GM21723 (cell line): ENCODE measurements at regions not wholly inside any gene's neighbourhood (a gene's known extent, or its start where the extent isn't known, plus 50 kb on each side); places are given as distances from the start of the nearest gene placed in this dataset.
"Not testable (repeated sequence)": the region's sequence is repeated elsewhere in the genome, so short reads cannot be mapped to it uniquely, and the experiment has no call there.

Experiments
- ATAC-seq: cut with Tn5 transposase; IDR thresholded peaks from one replicate; pipeline ENCODE4 v1.9.1; 2021; ENCODE audit warnings: mild to moderate bottlenecking, moderate library complexity; ENCODE audit not compliant: unreplicated experiment

GRCh38 chr11:127800989-127801688 lies 786.2 kb downstream of the ETS1 start:
- ATAC-seq = no peak

GRCh38 chr11:127795326-127795725 lies 792.0 kb downstream of the ETS1 start:
- ATAC-seq = no peak

- no peak for ATAC-seq
Observed at GRCh38 chr11:127791844-127792243, 791.3 kb upstream of the KIRREL3 start.

GRCh38 chr11:127790592-127790991 lies 790.0 kb upstream of the KIRREL3 start:
- ATAC-seq = no peak

GRCh38 chr11:127789927-127790326 lies 789.4 kb upstream of the KIRREL3 start:
- ATAC-seq = no peak

- ATAC-seq = not testable (repeated sequence)
Observed at GRCh38 chr11:127772938-127773337, 772.4 kb upstream of the KIRREL3 start.

GRCh38 chr11:127768931-127769330 lies 768.4 kb upstream of the KIRREL3 start:
- ATAC-seq = not testable (repeated sequence)

- no peak for ATAC-seq
Observed at GRCh38 chr11:127766734-127767133, 766.2 kb upstream of the KIRREL3 start.

- ATAC-seq = no peak
Observed at GRCh38 chr11:127738771-127739286, 738.3 kb upstream of the KIRREL3 start.

- no peak for ATAC-seq
Observed at GRCh38 chr11:127737499-127737898, 736.9 kb upstream of the KIRREL3 start.

- no peak for ATAC-seq
Observed at GRCh38 chr11:127733552-127733951, 733.0 kb upstream of the KIRREL3 start.

- no peak for ATAC-seq
Observed at GRCh38 chr11:127726367-127726766, 725.8 kb upstream of the KIRREL3 start.

GRCh38 chr11:127723714-127724113 lies 723.1 kb upstream of the KIRREL3 start:
- ATAC-seq = no peak

- ATAC-seq = no peak
Observed at GRCh38 chr11:127713226-127713625, 712.7 kb upstream of the KIRREL3 start.

GRCh38 chr11:127711748-127712147 lies 711.2 kb upstream of the KIRREL3 start:
- no peak for ATAC-seq

GRCh38 chr11:127710831-127711230 lies 710.3 kb upstream of the KIRREL3 start:
- no peak for ATAC-seq

- ATAC-seq = no peak
Observed at GRCh38 chr11:127709960-127710359, 709.4 kb upstream of the KIRREL3 start.

- ATAC-seq = no peak
Observed at GRCh38 chr11:127693686-127694085, 693.1 kb upstream of the KIRREL3 start.

- no peak for ATAC-seq
Observed at GRCh38 chr11:127683321-127683720, 682.8 kb upstream of the KIRREL3 start.

GRCh38 chr11:127679816-127680545 lies 679.4 kb upstream of the KIRREL3 start:
- ATAC-seq = no peak

GRCh38 chr11:127678631-127679030 lies 678.1 kb upstream of the KIRREL3 start:
- ATAC-seq = no peak
